OCI-LY7 (cell line): ENCODE measurements at regions not wholly inside any gene's neighbourhood (a gene's known extent, or its start where the extent isn't known, plus 50 kb on each side); places are given as distances from the start of the nearest gene placed in this dataset.

ENCODE experiments used
- BruUV-seq: library from RNA; stranded (reverse); fragments of 400-500 nt; replicated peaks from 2 replicates; lab custom pipeline; 2021; lab: Mats Ljungman, UMichigan
- CTCF ChIA-PET: fragments of 300-600 bp; sonication (Branson Sonifier 250); formaldehyde crosslinking; loops from one replicate; lab custom pipeline; 2022; ENCODE audit warnings: antibody characterized with exemption; ENCODE audit not compliant: unreplicated experiment; lab: Charles Lee
- POLR2A ChIA-PET: fragments of 300-600 bp; sonication (Branson Sonifier 250); formaldehyde crosslinking; loops from one replicate; lab custom pipeline; 2022; ENCODE audit warnings: antibody characterized with exemption; lab: Charles Lee
- DNase-seq: peaks from one replicate; pipeline ENCODE4 v3.0.0-alpha.2; 2015; ENCODE audit warnings: low spot score
- H2AFZ ChIP-seq: fragments of 200-600 bp; sonication (generic), shearing (Covaris generic); 2 replicates; pipeline ENCODE4 v1.6.1; 2014; ENCODE audit warnings: mild to moderate bottlenecking, antibody characterized with exemption, low read length, moderate library complexity
- H3K27ac ChIP-seq: fragments of 200-600 bp; sonication (generic); 2 replicates; pipeline ENCODE4 v1.5.1; 2014; ENCODE audit warnings: mixed run types, low read depth, mild to moderate bottlenecking, moderate library complexity, low read length, inconsistent platforms; ENCODE audit not compliant: poor library complexity, severe bottlenecking
- H3K36me3 ChIP-seq: fragments of 200-600 bp; sonication (generic); 2 replicates; pipeline ENCODE4 v1.6.1; 2014; ENCODE audit warnings: mild to moderate bottlenecking, antibody characterized with exemption, low read length, moderate library complexity, mixed read lengths; ENCODE audit not compliant: insufficient read depth
- H3K4me1 ChIP-seq: fragments of 200-600 bp; sonication (generic); 2 replicates; pipeline ENCODE4 v1.5.1; 2014; ENCODE audit warnings: mild to moderate bottlenecking, low read length; ENCODE audit not compliant: insufficient read depth, poor library complexity, severe bottlenecking
- H3K4me2 ChIP-seq: fragments of 200-600 bp; sonication (generic); 2 replicates; pipeline ENCODE4 v1.6.1; 2014; ENCODE audit warnings: mild to moderate bottlenecking, low read length
- H3K4me3 ChIP-seq: fragments of 200-600 bp; sonication (generic); 2 replicates; pipeline ENCODE4 v1.5.1; 2014; ENCODE audit warnings: mild to moderate bottlenecking, low read depth, low read length; ENCODE audit not compliant: poor library complexity, severe bottlenecking
- H3K79me2 ChIP-seq: fragments of 200-600 bp; sonication (generic); 2 replicates; pipeline ENCODE4 v1.6.1; 2016; ENCODE audit warnings: low read depth, mild to moderate bottlenecking, low read length, moderate library complexity, mixed read lengths; ENCODE audit not compliant: insufficient read depth
- H3K9me2 ChIP-seq: fragments of 200-600 bp; sonication (generic); 2 replicates; pipeline ENCODE4 v1.6.1; 2016; ENCODE audit warnings: mild to moderate bottlenecking, low read length, mixed read lengths; ENCODE audit not compliant: insufficient read depth
- H3K9me3 ChIP-seq: fragments of 200-600 bp; sonication (generic); 2 replicates; pipeline ENCODE4 v1.6.1; 2014; ENCODE audit warnings: mild to moderate bottlenecking, mixed run types, low read length, mixed read lengths
- H4K20me1 ChIP-seq: fragments of 200-600 bp; sonication (generic); 2 replicates; pipeline ENCODE4 v1.6.1; 2014; ENCODE audit warnings: mild to moderate bottlenecking, antibody characterized with exemption, low read length, moderate library complexity, mixed read lengths; ENCODE audit not compliant: insufficient read depth
- EZH2phosphoT487 ChIP-seq: fragments of 200-600 bp; sonication (generic); IDR thresholded peaks from 2 replicates; pipeline ENCODE4 v1.6.1; 2018; ENCODE audit warnings: low read depth, borderline replicate concordance, mild to moderate bottlenecking, mixed run types, antibody characterized with exemption, low read length, moderate library complexity, mixed read lengths
- intact Hi-C: fragments of 100-400 bp; cut with micrococcal nuclease; formaldehyde crosslinking; loops from one replicate; pipeline ENCODE4 v1.10.0; 2022; ENCODE audit not compliant: unreplicated experiment
- TF ChIP-seq, protein P1 (sequence below): fragments of 200-600 bp; sonication (generic); conservative IDR thresholded peaks from 2 replicates; pipeline ENCODE4 v1.5.1; 2014; ENCODE audit warnings: mild to moderate bottlenecking, antibody characterized with exemption, low read length, moderate library complexity, mixed read lengths

DNA sequence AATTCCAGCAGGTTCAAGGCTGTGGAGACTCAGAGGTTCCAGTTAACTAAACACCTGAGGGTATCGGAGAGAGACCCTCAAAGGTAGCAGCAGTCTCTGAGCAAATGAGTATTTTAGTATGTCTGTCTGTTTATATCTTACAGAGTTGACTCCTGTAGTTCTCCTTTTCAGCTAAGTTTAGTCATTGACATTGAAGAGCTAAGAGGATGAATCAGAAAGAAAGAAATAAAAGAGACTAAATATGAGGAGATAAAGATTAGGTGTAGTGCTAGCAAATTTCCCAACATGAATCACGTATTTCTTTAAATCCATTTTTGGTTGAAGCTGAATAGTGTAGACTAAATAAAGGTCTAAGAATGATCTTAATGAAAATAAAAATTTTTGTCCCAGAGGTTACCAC is 474.0 kb upstream of the RGMB start:
- no peak overlapping the region for H2AFZ ChIP-seq
- H4K20me1 ChIP-seq = no peaks in the 10 kb centered on the region
- POLR2A ChIA-PET = no interaction called here
- intact Hi-C loops = no loop called here
- H3K79me2 ChIP-seq = no peaks in the 10 kb centered on the region
- H3K4me1 ChIP-seq = no peaks in the 10 kb centered on the region
- DNase-seq = no peak
- CTCF ChIA-PET = no interaction called here
- TF ChIP-seq, protein P1, sequence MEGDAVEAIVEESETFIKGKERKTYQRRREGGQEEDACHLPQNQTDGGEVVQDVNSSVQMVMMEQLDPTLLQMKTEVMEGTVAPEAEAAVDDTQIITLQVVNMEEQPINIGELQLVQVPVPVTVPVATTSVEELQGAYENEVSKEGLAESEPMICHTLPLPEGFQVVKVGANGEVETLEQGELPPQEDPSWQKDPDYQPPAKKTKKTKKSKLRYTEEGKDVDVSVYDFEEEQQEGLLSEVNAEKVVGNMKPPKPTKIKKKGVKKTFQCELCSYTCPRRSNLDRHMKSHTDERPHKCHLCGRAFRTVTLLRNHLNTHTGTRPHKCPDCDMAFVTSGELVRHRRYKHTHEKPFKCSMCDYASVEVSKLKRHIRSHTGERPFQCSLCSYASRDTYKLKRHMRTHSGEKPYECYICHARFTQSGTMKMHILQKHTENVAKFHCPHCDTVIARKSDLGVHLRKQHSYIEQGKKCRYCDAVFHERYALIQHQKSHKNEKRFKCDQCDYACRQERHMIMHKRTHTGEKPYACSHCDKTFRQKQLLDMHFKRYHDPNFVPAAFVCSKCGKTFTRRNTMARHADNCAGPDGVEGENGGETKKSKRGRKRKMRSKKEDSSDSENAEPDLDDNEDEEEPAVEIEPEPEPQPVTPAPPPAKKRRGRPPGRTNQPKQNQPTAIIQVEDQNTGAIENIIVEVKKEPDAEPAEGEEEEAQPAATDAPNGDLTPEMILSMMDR = no peak
- no peak for TF ChIP-seq EZH2phosphoT487
- no peaks in the 10 kb centered on the region for H3K9me3 ChIP-seq
- no peaks in the 10 kb centered on the region for H3K9me2 ChIP-seq
- no peak overlapping the region for H3K4me3 ChIP-seq
- no peaks in the 10 kb centered on the region for H3K36me3 ChIP-seq
- no TSS peak for BruUV-seq
- no peak overlapping the region for H3K27ac ChIP-seq
- H3K4me2 ChIP-seq = no peak overlapping the region

DNA sequence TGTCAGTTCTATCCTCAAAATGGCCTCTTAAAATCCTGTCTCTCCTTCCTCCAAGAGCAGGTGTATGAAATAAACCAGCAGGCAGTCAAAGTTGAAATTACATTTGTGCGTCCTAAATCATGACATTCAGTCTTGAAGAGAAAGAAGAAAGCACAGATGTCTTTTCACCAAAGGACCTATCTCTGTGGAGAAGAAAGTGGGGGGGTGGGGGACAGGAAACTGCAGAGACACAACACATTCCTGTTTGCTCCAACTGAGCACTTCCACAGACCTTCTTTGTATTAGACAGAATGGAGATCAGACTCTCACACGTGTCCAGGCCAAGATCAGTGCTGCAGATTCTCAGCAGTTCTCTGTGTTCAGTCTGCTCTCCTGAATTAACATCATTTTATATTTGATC is 471.9 kb upstream of the RGMB start:
- Histone ChIP-seq H3K9me3 (no peaks in the 10 kb centered on the region), H3K27ac (no peak overlapping the region), H3K36me3 (no peaks in the 10 kb centered on the region), H3K4me1 (no peaks in the 10 kb centered on the region), H3K4me3 (no peak overlapping the region), H2AFZ (no peak overlapping the region), H3K9me2 (no peaks in the 10 kb centered on the region), H3K79me2 (no peaks in the 10 kb centered on the region), H4K20me1 (no peaks in the 10 kb centered on the region), H3K4me2 (no peak overlapping the region)
- BruUV-seq = no TSS peak
- CTCF ChIA-PET = no interaction called here
- no peak for TF ChIP-seq EZH2phosphoT487
- TF ChIP-seq, protein P1 = no peak
- no peak for DNase-seq
- intact Hi-C loops = no loop called here
- POLR2A ChIA-PET = no interaction called here

DNA sequence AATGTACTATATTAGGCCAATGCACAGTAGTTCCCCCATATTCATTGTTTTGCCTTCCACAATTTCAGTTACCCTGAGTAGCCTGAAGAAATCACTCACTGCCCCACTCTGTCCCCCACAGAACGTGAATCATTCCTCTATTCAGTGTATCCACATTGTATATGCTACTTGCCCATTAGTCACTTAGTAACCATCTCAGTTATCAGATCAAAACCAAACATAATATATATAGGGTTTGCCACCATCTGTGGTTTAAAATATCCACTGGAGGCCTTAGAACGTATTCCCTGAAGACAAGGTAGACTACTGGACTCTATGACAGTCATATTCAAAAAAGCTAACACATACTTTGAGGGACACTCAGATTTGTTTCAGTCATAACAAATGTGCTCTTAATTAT is 465.7 kb upstream of the RGMB start:
- intact Hi-C loops = no loop called here
- no peak for TF ChIP-seq EZH2phosphoT487
- TF ChIP-seq, protein P1 = no peak
- Histone ChIP-seq H3K79me2 (no peaks in the 10 kb centered on the region), H2AFZ (no peak overlapping the region), H3K4me1 (no peaks in the 10 kb centered on the region), H3K36me3 (no peaks in the 10 kb centered on the region), H3K9me2 (no peaks in the 10 kb centered on the region), H4K20me1 (no peaks in the 10 kb centered on the region), H3K9me3 (no peaks in the 10 kb centered on the region), H3K4me3 (no peak overlapping the region), H3K27ac (no peak overlapping the region), H3K4me2 (no peak overlapping the region)
- CTCF ChIA-PET = no interaction called here
- BruUV-seq = no TSS peak
- POLR2A ChIA-PET = no interaction called here
- no peak for DNase-seq
